Type B pancreatic cell (in vitro differentiated cells): ENCODE measurements at regions not wholly inside any gene's neighbourhood (a gene's known extent, or its start where the extent isn't known, plus 50 kb on each side); places are given as distances from the start of the nearest gene placed in this dataset.

Experiments
- DNase-seq: peaks from one replicate; pipeline ENCODE4 v3.0.0; 2021; ENCODE audit warnings: mixed read lengths; ENCODE audit not compliant: unreplicated experiment; ENCODE audit errors: extremely low spot score
- H3K27ac Mint-ChIP-seq: 2 replicates; pipeline ENCODE4 v1.8.0; 2021; ENCODE audit warnings: mild to moderate bottlenecking, mixed read lengths
- H3K27me3 Mint-ChIP-seq: 2 replicates; pipeline ENCODE4 v1.8.0; 2021; ENCODE audit warnings: mixed read lengths
- H3K36me3 Mint-ChIP-seq: 2 replicates; pipeline ENCODE4 v1.8.0; 2021; ENCODE audit warnings: mixed read lengths
- H3K4me1 Mint-ChIP-seq: one replicate; pipeline ENCODE4 v1.8.0; 2021; ENCODE audit warnings: mixed read lengths; ENCODE audit not compliant: unreplicated experiment
- H3K4me3 Mint-ChIP-seq: 2 replicates; pipeline ENCODE4 v1.8.0; 2021; ENCODE audit warnings: mild to moderate bottlenecking, mixed read lengths
- H3K9me3 Mint-ChIP-seq: 2 replicates; pipeline ENCODE4 v1.8.0; 2021; ENCODE audit warnings: mixed read lengths
- CTCF ChIP-seq: fragments of 200-600 bp; sonication (generic); conservative IDR thresholded peaks from 2 replicates; pipeline ENCODE4 v1.5.0; 2021; ENCODE audit warnings: antibody characterized with exemption, mild to moderate bottlenecking

GRCh38 chr5:152882621-152883020 is 477.5 kb upstream of the NMUR2 start:
- Mint-ChIP-seq H3K9me3 (no peaks in the 10 kb centered on the region), H3K27ac (no peak overlapping the region), H3K27me3 (no peaks in the 10 kb centered on the region), H3K36me3 (no peaks in the 10 kb centered on the region), H3K4me3 (no peak overlapping the region), H3K4me1 (peaks cover 15% of the 10 kb centered on the region)
- DNase-seq = no peak
- no peak for TF ChIP-seq CTCF

- Mint-ChIP-seq H3K27me3 (no peaks in the 10 kb centered on the region), H3K36me3 (no peaks in the 10 kb centered on the region), H3K27ac (no peak overlapping the region), H3K4me3 (no peak overlapping the region), H3K4me1 (peaks cover 15% of the 10 kb centered on the region), H3K9me3 (no peaks in the 10 kb centered on the region)
- TF ChIP-seq CTCF = no peak
- DNase-seq = no peak
Measured at GRCh38 chr5:152883066-152883775, 478.1 kb upstream of the NMUR2 start.

DNA sequence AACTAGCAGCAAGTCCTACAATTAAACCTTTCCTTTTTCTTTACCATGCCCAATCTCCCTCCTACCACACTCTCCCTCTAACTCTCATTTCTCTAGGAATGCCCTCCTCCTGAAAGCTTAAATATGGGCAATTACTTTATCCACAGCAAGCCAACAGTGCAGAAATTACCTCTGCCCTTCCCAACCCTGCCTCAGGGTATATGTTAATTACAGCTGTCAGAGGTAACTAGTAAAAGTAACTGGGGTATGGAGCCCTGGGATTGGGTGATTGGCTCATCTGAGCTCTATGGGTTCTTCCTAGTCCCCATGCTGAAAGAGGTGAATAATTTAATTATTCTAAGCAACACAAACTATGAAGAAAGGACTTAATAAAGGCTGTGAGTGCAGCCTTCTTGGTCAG is 478.9 kb upstream of the NMUR2 start:
- no peak for DNase-seq
- Mint-ChIP-seq H3K4me1 (peaks cover 15% of the 10 kb centered on the region), H3K4me3 (no peak overlapping the region), H3K36me3 (no peaks in the 10 kb centered on the region), H3K27me3 (no peaks in the 10 kb centered on the region), H3K9me3 (no peaks in the 10 kb centered on the region), H3K27ac (no peak overlapping the region)
- TF ChIP-seq CTCF = no peak

DNA sequence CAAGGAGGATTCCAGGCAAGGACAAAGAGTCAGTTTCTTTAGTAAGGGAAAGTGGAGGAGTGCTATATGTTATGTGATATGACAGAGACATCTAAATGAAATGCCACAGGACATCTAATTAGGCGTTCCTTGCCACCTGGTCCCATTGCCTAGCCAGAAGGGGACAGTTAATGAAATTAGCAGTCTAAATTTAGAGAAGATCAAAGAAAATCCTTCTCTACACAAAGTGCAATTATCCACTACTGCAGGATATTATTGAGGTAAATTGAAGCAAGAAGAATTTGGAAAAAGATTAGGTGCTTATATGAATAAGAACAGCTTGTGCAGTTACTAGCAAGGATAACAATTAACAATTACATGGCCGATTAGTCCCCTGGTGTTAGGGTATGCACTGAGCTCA is 495.3 kb upstream of the NMUR2 start:
- Mint-ChIP-seq H3K36me3 (no peaks in the 10 kb centered on the region), H3K4me3 (no peak overlapping the region), H3K4me1 (peaks cover 11% of the 10 kb centered on the region), H3K9me3 (no peaks in the 10 kb centered on the region), H3K27me3 (no peaks in the 10 kb centered on the region), H3K27ac (no peak overlapping the region)
- no peak for TF ChIP-seq CTCF
- no peak for DNase-seq

GRCh38 chr5:152901754-152902153 is 496.7 kb upstream of the NMUR2 start:
- Mint-ChIP-seq H3K36me3 (no peaks in the 10 kb centered on the region), H3K9me3 (no peaks in the 10 kb centered on the region), H3K4me1 (peaks cover 11% of the 10 kb centered on the region), H3K27me3 (no peaks in the 10 kb centered on the region), H3K27ac (no peak overlapping the region), H3K4me3 (no peak overlapping the region)
- no peak for DNase-seq
- TF ChIP-seq CTCF = no peak

GRCh38 chr5:152905286-152905685 is 500.2 kb upstream of the NMUR2 start:
- no peak for DNase-seq
- H3K9me3 Mint-ChIP-seq = no peaks in the 10 kb centered on the region
- no peak overlapping the region for H3K4me3 Mint-ChIP-seq
- no peaks in the 10 kb centered on the region for H3K27me3 Mint-ChIP-seq
- no peak for TF ChIP-seq CTCF
- no peaks in the 10 kb centered on the region for H3K36me3 Mint-ChIP-seq
- peaks cover 7% of the 10 kb centered on the region for H3K4me1 Mint-ChIP-seq
- no peak overlapping the region for H3K27ac Mint-ChIP-seq
